ENCODE measurements at regions not wholly inside any gene's neighbourhood (a gene's known extent, or its start where the extent isn't known, plus 50 kb on each side); places are given as distances from the start of the nearest gene placed in this dataset.
"Not testable (repeated sequence)": the region's sequence is repeated elsewhere in the genome, so short reads cannot be mapped to it uniquely, and the experiment has no call there.

DNA sequence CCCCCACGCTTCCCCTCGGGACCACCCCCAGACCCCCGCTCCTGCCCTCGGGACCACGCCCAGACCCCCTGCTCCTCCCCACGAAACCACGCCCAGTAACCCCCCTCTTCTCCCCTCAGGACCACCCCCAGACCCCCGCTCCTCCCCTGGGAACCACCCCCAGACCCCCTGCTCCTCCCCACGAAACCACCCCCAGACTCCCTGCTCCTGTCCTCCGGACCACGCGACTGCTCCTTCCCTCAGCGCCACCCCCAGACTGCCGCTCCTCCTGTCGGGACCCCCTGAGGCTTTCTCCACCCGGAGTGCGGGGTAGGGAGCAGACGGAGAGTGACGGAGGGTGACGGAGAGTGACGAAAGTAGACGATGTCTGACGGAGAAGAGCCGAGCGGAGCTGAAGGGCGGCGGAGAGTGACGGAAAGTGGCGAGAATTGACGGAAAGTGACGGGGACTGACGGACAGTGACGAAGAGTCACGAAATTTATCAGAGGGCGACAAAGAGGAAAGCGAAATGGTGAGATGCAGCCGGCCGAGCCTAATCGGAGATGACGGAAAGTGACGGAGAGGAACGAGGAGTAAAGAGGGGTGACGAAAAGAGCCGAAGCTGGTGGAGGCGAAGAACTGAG is 267.2 kb upstream of the PLCXD1 start:
- TF ChIP-seq POLR2AphosphoS5 (IDR thresholded peaks at IDR 0.05; ENCODE audit: low read depth, low read length); POLR2A (IDR thresholded peaks at IDR 0.05; ENCODE audit: low read depth, low read length); POU2F2 (IDR thresholded peaks at IDR 0.05; ENCODE audit: low read depth, low read length); SPI1 (IDR thresholded peaks at IDR 0.05; ENCODE audit: low read depth, low read length); TAF1 (IDR thresholded peaks at IDR 0.05; ENCODE audit: low read depth, low read length); PAX5 (IDR thresholded peaks at IDR 0.05; ENCODE audit: insufficient read depth, low read length, severe bottlenecking): not testable (repeated sequence)

Data from GM12891 (cell line).